ENCODE measurements at regions not wholly inside any gene's neighbourhood (a gene's known extent, or its start where the extent isn't known, plus 50 kb on each side); places are given as distances from the start of the nearest gene placed in this dataset.

- H3K4me2 ChIP-seq = no peak overlapping the region
- ChIA-PET POLR2A (no interaction called here), CTCF (no interaction called here)
These were observed 679.2 kb downstream of the TENT5A start for GRCh38 chr6:81073318-81073717.

More at GRCh38 chr6:81073318-81073717, 679.2 kb downstream of the TENT5A start:
- no peaks in the 10 kb centered on the region for H3F3A ChIP-seq (replicated peaks; ENCODE audit: insufficient read depth)
- H3K79me2 ChIP-seq (ENCODE audit: insufficient read depth) = no peaks in the 10 kb centered on the region
- no peaks in the 10 kb centered on the region for H3K9me2 ChIP-seq
- 0 out of 4 replicates have a peak, but pooled peaks cover 0 to 4% of the 10 kb centered on the region in 2 experiments for H3K4me1 ChIP-seq (ENCODE audit: control insufficient read depth in 1 of 2, insufficient read depth in 2 of 2, low read depth in 1 of 2, low read length in 1 of 2)
- no peaks in the 10 kb centered on the region for H4K20me1 ChIP-seq (ENCODE audit: insufficient read depth)
- TF ChIP-seq PBX3 (IDR thresholded peaks at IDR 0.05) = no peak
- TF ChIP-seq TEAD4 (IDR thresholded peaks at IDR 0.05; ENCODE audit: borderline replicate concordance, insufficient read depth) = no peak
- TF ChIP-seq TCF12 (IDR thresholded peaks at IDR 0.05) = no peak
- no peak for TF ChIP-seq USF2 (IDR thresholded peaks at IDR 0.05; ENCODE audit: borderline replicate concordance, low read depth, low read length)
- TF ChIP-seq GATA2 (CRISPR knock-in tag; IDR thresholded peaks at IDR 0.05) = no peak
- TF ChIP-seq FOXJ3 (CRISPR knock-in tag; IDR thresholded peaks at IDR 0.05) = no peak
- no peak for TF ChIP-seq EP300 (IDR thresholded peaks at IDR 0.05; ENCODE audit: borderline replicate concordance in 1 of 2, low read depth in 1 of 2, low read length in 1 of 2)
- TF ChIP-seq IRF3 (IDR thresholded peaks at IDR 0.05; ENCODE audit: low read depth, low read length) = no peak
- TF ChIP-seq REST (IDR thresholded peaks at IDR 0.05; ENCODE audit: low read depth, low read length) = no peak
- H3K27me3 ChIP-seq (ENCODE audit: insufficient read depth) = no peaks in the 10 kb centered on the region
- H3K27ac ChIP-seq (ENCODE audit: low read depth in 2 of 2, low read length in 1 of 2) = no peak overlapping the region
- DNase-seq = no peak
- no peaks in the 10 kb centered on the region for H3K9me3 ChIP-seq
- no peak overlapping the region for H3K9ac ChIP-seq
- no peak overlapping the region for H2AFZ ChIP-seq (ENCODE audit: low read depth)
- no peak overlapping the region for H3K4me3 ChIP-seq (ENCODE audit: low read depth in 2 of 2, low read length in 1 of 2)
- H3K36me3 ChIP-seq (replicated peaks in 1 of 2; ENCODE audit: control insufficient read depth in 1 of 2, insufficient read depth in 2 of 2, low read length in 1 of 2) = no peaks in the 10 kb centered on the region
